NCI-H510A treated with DMSO at 0.1 percent for 48 hours (cell line): ENCODE measurements at regions not wholly inside any gene's neighbourhood (a gene's known extent, or its start where the extent isn't known, plus 50 kb on each side); places are given as distances from the start of the nearest gene placed in this dataset.

Experiments used
- DNase-seq: peaks from one replicate; lab custom pipeline; 2025; lab: John Stamatoyannopoulos, UW

DNA sequence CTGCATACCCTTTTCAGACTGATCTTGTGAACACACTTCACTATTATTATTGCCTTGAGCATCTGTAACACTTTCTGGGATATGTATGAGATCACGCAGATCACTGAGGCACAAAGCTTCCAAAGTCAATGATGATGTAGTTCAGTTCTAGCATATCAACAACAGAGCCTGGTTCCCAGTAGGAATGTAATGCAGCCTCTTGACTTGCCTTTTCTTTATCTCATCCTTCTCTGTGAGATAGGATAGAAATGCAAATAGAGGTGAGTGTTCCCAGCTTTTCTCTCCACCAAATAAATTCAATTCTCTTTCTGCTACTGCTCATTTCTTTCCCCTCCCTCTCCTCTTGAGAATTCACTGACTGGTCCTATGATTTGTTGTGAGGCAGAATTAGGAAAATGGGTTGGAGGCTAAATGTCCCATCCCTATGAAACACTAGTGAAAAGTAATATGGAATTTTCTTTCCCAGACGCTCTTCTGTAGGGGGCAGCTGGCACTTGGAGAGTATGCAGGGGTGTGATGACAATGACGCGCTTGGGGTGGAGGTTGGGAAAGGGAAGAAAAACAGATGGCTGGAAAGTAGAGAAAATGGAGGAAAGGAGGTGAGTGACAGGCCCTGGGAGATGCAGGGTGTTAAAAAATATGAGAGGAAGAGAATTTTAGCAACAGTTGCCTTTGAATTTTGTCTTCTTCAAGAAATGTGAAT, 96.0 kb upstream of the TMTC1 start:
- DNase-seq = no peak

DNA sequence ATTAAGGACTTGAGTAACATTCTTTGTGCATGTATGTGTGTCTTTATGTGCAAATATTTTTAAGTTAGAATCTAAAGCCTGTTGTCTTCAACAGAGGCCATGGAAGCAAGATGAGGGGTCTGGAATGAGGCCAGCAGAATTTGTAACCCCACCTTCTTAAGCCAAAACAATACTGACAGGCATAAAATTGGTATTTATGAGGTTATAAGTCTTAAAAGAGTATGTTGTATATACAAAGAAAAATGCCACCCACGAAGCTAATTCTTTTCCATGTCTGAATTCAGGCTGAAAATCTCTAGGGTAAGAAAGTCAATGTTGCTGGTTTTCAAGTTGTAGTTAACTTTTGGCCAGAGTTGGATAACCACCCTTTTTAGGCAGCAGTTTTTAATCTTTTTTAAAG, 86.2 kb upstream of the TMTC1 start:
- DNase-seq = no peak

DNA sequence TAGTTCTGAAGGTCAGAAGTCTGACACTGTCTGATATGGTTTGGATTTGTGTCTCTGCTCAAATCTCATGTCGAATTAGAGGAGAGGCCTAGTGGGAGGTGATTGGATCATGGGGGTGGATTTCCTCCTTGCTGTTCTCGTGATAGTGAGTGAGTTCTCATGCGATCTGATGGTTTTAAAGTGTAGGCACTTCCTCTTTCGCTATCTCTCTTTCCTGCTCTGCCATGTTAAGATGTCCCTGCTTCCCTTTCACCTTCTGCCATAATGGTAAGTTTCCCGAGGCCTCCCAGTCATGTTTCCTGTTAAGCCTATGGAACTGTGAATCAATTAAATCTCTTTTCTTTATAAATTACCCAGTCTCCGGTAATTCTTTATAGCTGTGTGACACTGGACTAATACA, 84.1 kb upstream of the TMTC1 start:
- no peak for DNase-seq

DNA sequence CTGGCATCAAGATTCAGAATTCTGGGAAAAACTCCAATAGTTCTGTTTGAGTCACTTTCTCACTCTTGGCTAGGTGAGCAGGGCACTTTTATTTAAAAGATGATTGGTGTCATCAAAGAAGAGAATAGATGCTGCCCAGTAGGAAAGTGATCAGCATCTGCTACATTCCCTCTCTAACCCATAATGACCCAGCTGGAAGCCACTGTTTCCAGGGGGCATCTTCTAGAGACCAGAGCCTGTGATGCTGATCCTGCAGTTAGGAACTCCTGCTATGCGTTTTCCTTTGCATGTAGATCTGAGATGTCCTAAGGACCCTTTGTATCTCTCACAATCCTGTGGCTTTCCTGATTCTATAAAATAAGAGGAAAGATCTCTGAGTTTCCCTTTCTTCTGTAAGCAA, 79.9 kb upstream of the TMTC1 start:
- no peak for DNase-seq

DNA sequence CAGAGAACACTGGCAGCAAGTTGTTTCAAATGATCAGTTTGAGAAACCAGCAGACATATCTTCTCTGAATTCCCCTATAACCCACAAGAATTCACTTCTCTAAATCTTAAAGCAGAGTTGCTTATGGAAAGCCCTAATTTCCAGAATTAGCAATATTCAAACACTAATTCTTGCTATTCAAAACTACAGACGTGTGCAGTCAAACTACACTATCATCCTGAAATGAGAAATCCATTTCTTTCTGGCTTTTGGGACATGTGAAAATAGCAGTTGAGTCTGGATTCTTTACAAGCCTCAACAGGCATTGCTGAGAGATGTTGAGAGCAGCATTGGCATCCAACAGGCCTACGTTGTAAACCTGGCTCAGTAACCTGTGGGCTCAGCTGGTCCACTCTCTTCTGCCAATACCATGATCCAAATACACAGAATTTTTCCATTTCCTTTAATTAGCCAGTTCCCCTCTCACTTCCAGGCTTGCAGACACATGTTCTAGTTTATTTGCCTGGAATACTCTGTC, 74.6 kb upstream of the TMTC1 start:
- no peak for DNase-seq

DNA sequence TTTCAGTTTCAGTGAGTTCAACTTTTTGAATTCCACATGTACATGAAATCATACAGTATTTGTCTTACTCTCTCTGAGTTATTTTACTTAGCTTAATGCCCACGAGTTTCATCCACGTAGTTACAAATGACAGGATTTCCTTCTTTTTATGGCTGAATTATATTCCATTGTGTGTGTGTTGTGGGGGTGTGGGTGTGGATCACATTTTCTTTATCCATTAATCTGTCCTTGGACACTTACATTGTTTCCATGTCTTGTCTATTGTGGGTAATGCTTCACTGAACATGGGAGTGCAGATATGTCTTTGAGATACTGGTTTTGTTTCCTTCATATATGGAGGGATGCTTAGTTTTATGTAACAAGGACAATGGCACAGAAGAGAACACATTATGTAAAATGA, 63.5 kb upstream of the TMTC1 start:
- no peak for DNase-seq

DNA sequence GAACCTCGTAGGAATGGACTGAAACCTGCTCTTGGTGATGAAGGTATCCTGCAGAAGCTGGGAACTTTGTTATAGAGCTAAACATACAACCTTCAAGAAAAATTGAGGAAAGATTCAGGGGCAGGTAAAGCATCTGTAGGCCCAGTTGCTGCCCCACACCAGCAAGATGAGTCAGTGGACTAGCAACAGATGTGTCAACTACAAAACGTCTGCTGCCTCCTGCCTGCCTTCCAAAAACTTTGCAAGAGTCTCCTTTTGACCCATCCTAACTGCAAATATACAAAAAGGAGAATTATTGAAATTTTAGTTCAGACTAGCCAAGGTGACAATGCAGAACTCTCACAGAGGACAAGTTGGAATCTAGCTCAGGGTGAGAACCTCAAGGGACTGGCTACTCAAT, 60.9 kb upstream of the TMTC1 start:
- no peak for DNase-seq

DNA sequence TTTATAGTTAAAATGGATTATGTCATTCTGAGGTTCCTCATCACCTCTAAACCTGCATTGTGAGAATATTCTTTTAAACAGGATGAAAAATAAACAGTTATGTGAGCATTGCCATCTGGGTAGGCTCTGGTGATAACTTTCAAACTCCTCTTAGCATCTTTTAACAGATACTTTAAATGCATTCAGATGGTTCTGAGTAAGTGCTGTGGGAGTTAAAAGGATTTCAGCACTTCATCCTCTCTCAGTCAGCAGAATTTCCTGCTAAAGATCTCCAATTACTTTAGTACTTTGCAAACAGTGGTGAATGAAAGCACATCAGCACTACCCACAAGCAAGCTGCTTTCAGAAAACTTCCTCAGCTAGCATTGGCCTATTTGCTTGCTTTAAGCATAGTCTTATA, 59.3 kb upstream of the TMTC1 start:
- DNase-seq = no peak

DNA sequence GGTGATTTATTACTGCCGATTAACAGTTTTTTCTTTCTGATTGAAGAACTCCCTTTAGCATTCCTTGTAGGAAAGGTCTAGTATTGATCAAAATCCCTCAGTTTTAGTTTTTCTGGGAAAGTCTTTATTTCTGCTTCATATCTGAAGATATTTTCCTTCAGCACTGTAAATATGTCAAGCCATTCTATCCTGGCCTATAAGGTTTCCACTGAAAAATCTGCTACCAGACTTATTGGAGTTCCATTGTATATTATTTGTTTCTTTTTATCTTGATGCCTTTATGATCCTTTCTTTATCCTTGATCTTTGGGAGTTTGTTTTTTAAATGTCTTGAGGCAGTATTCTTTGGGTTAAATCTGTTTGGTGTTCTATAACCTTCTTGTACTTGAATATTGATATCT, 55.0 kb upstream of the TMTC1 start:
- DNase-seq = no peak
